ENCODE measurements at regions not wholly inside any gene's neighbourhood (a gene's known extent, or its start where the extent isn't known, plus 50 kb on each side); places are given as distances from the start of the nearest gene placed in this dataset.

- ChIA-PET POLR2A (no interaction called here), CTCF (no interaction called here)
- Histone ChIP-seq H3K27me3 (ENCODE audit: control insufficient read depth in 1 of 2, insufficient read depth in 2 of 2, low read length in 2 of 2) (no peaks in the 10 kb centered on the region), H3K4me3 (ENCODE audit: low read length) (no peak overlapping the region), H3K27ac (ENCODE audit: low read depth in 1 of 2, low read length in 2 of 2) (no peak overlapping the region), H3K9me3 (ENCODE audit: control insufficient read depth in 1 of 2, insufficient read depth in 1 of 2, low read length in 2 of 2) (peaks cover 0 to 4% of the 10 kb centered on the region in 2 experiments), H3K36me3 (ENCODE audit: insufficient read depth, low read length) (no peaks in the 10 kb centered on the region), H3K4me1 (ENCODE audit: insufficient read depth, low read length) (no peaks in the 10 kb centered on the region)
- intact Hi-C loops (cut with DNase I, micrococcal nuclease) = no loop called here
- Mint-ChIP-seq H3K9me3 (no peaks in the 10 kb centered on the region), H3K4me1 (ENCODE audit: low read depth) (no peaks in the 10 kb centered on the region), H3K36me3 (ENCODE audit: low read depth) (no peaks in the 10 kb centered on the region), H3K27ac (no peak overlapping the region), H3K27me3 (peaks cover 26% of the 10 kb centered on the region), H3K4me3 (no peak overlapping the region)
- ATAC-seq (ENCODE audit: poor library complexity) = no peak
- TF ChIP-seq, protein P1, sequence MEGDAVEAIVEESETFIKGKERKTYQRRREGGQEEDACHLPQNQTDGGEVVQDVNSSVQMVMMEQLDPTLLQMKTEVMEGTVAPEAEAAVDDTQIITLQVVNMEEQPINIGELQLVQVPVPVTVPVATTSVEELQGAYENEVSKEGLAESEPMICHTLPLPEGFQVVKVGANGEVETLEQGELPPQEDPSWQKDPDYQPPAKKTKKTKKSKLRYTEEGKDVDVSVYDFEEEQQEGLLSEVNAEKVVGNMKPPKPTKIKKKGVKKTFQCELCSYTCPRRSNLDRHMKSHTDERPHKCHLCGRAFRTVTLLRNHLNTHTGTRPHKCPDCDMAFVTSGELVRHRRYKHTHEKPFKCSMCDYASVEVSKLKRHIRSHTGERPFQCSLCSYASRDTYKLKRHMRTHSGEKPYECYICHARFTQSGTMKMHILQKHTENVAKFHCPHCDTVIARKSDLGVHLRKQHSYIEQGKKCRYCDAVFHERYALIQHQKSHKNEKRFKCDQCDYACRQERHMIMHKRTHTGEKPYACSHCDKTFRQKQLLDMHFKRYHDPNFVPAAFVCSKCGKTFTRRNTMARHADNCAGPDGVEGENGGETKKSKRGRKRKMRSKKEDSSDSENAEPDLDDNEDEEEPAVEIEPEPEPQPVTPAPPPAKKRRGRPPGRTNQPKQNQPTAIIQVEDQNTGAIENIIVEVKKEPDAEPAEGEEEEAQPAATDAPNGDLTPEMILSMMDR (IDR thresholded peaks at IDR 0.05) = no peak
- DNase-seq = no peak
Measured at GRCh38 chr20:60840971-60841370, 411.1 kb upstream of the CDH4 start.

- H3K4me3 Mint-ChIP-seq = no peak overlapping the region
- DNase-seq = no peak
- no peak overlapping the region for H3K27ac ChIP-seq (ENCODE audit: low read depth in 1 of 2, low read length in 2 of 2)
- no peak overlapping the region for H3K4me3 ChIP-seq (ENCODE audit: low read length)
- intact Hi-C loops (cut with DNase I, micrococcal nuclease) = no loop called here
- no peak for ATAC-seq (ENCODE audit: poor library complexity)
- no peaks in the 10 kb centered on the region for H3K9me3 Mint-ChIP-seq
- peaks cover 31% of the 10 kb centered on the region for H3K27me3 Mint-ChIP-seq
- no peaks in the 10 kb centered on the region for H3K4me1 Mint-ChIP-seq (ENCODE audit: low read depth)
- H3K36me3 Mint-ChIP-seq (ENCODE audit: low read depth) = no peaks in the 10 kb centered on the region
- H3K36me3 ChIP-seq (ENCODE audit: insufficient read depth, low read length) = no peaks in the 10 kb centered on the region
- no peaks in the 10 kb centered on the region for H3K4me1 ChIP-seq (ENCODE audit: insufficient read depth, low read length)
- ChIA-PET POLR2A (no interaction called here), CTCF (no interaction called here)
- no peaks in the 10 kb centered on the region for H3K27me3 ChIP-seq (ENCODE audit: control insufficient read depth in 1 of 2, insufficient read depth in 2 of 2, low read length in 2 of 2)
- H3K9me3 ChIP-seq (ENCODE audit: control insufficient read depth in 1 of 2, insufficient read depth in 1 of 2, low read length in 2 of 2) = peaks cover 0 to 4% of the 10 kb centered on the region in 2 experiments
- no peak overlapping the region for H3K27ac Mint-ChIP-seq
- TF ChIP-seq, protein P1 (IDR thresholded peaks at IDR 0.05) = no peak
Measured at GRCh38 chr20:60845146-60845545, 406.9 kb upstream of the CDH4 start.

DNA sequence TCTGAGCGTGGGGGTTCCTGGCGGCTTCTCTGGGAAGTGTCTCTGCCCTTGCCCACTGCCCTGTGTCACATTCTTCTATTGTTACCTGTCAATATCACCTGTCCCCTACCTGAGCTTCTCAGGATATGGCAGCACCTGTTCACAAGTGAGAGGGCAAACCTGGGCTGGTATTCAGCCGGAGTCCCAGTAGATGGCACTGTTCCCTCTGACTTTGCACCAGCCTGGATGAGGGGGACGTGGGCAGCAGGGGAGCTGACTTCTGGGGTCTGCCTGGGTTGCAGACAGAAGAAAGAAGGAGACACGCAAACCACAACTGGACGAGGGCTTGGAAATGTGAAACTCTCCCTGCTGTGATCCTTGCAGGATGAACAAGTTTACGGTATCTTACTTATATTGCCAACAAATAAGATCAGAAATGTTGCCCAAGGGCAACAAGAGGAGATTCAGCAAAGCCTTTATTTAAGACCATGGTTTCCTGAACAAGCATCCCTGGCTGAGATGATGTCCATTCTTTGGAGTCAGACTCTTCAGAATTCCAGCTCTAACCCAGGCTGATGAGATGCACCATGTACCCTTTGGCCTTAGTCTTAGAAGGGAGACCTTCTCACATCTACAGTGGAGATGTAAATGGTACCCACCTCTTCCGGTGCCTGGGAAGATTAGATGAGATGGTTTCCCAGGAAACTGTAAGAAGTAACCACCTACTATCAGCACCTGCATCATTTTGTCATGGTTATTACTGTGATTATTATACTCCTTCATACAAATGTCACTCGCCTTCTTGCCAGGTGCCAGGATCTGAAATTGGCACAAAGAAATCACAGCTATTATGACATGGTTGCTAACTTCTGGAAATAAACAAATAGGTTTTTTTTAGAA lies 400.0 kb upstream of the CDH4 start:
- Histone ChIP-seq H3K27me3 (ENCODE audit: control insufficient read depth in 1 of 2, insufficient read depth in 2 of 2, low read length in 2 of 2) (no peaks in the 10 kb centered on the region), H3K4me3 (ENCODE audit: low read length) (no peak overlapping the region), H3K4me1 (ENCODE audit: insufficient read depth, low read length) (no peaks in the 10 kb centered on the region), H3K9me3 (ENCODE audit: control insufficient read depth in 1 of 2, insufficient read depth in 1 of 2, low read length in 2 of 2) (peaks cover 0 to 4% of the 10 kb centered on the region in 2 experiments), H3K36me3 (ENCODE audit: insufficient read depth, low read length) (no peaks in the 10 kb centered on the region), H3K27ac (ENCODE audit: low read depth in 1 of 2, low read length in 2 of 2) (no peak overlapping the region)
- Mint-ChIP-seq H3K27ac (no peak overlapping the region), H3K4me3 (no peak overlapping the region), H3K4me1 (ENCODE audit: low read depth) (no peaks in the 10 kb centered on the region), H3K36me3 (ENCODE audit: low read depth) (no peaks in the 10 kb centered on the region), H3K27me3 (peaks cover 12% of the 10 kb centered on the region), H3K9me3 (peaks cover 5% of the 10 kb centered on the region)
- TF ChIP-seq, protein P1 (IDR thresholded peaks at IDR 0.05) = no peak
- ChIA-PET POLR2A (interaction anchor here (0.8 kb wide), 1 partner anchor 11 kb away, joined by 4 read pairs; no protein-coding TSS in a partner anchor), CTCF (no interaction called here)
- ATAC-seq (ENCODE audit: poor library complexity) (no peak), DNase-seq (no peak)
- intact Hi-C loops (cut with DNase I, micrococcal nuclease) = no loop called here

Measured in CD4-positive, alpha-beta T cell (primary cell).